H1 (cell line): ENCODE measurements at regions not wholly inside any gene's neighbourhood (a gene's known extent, or its start where the extent isn't known, plus 50 kb on each side); places are given as distances from the start of the nearest gene placed in this dataset.

Source experiments
- CTCF ChIA-PET: fragments of 300-600 bp; sonication (Branson Sonifier 250); formaldehyde crosslinking; loops from one replicate; lab custom pipeline; 2021; ENCODE audit not compliant: partially characterized antibody; lab: Charles Lee
- POLR2A ChIA-PET: fragments of 300-600 bp; sonication (Branson Sonifier 250); formaldehyde crosslinking; loops from one replicate; lab custom pipeline; 2021; ENCODE audit warnings: inconsistent platforms; ENCODE audit not compliant: partially characterized antibody; lab: Charles Lee
- DNase-seq, 2 experiments: peaks; one replicate each; pipeline versions ENCODE4 v3.0.0 to v3.0.0-alpha.2; 2010 to 2022; ENCODE audit warnings: low spot score in 2 of 2, low read depth in 1 of 2, mixed read lengths in 1 of 2
- FAIRE-seq: peaks from 2 replicates; lab custom pipeline; 2011; peaks lifted over from hg19 to GRCh38; lab: Jason Lieb, UNC
- H2AFZ ChIP-seq: 2 replicates; pipeline ENCODE4 v1.8.1; 2012; ENCODE audit warnings: low read length, inconsistent platforms
- H2AK5ac ChIP-seq: 2 replicates; pipeline ENCODE4 v1.6.1; 2013; ENCODE audit warnings: low read depth, low read length
- H2BK120ac ChIP-seq: replicated peaks from 2 replicates; pipeline ENCODE3; 2013; ENCODE audit warnings: low read depth, low read length, inconsistent platforms
- H2BK12ac ChIP-seq: 2 replicates; pipeline ENCODE4 v1.6.1; 2013; ENCODE audit warnings: low read depth, low read length
- H2BK15ac ChIP-seq: 2 replicates; pipeline ENCODE4 v1.6.1; 2013; ENCODE audit warnings: low read length
- H2BK20ac ChIP-seq: 2 replicates; pipeline ENCODE4 v1.6.1; 2013; ENCODE audit warnings: low read length
- H2BK5ac ChIP-seq: 2 replicates; pipeline ENCODE4 v1.6.1; 2013; ENCODE audit warnings: low read depth, low read length
- H3K14ac ChIP-seq: 2 replicates; pipeline ENCODE4 v1.6.1; 2013; ENCODE audit warnings: inconsistent platforms; ENCODE audit not compliant: insufficient read length
- H3K18ac ChIP-seq: 2 replicates; pipeline ENCODE4 v1.6.1; 2013; ENCODE audit warnings: low read length; ENCODE audit errors: extremely low read depth
- H3K23ac ChIP-seq: 2 replicates; pipeline ENCODE4 v1.6.1; 2013; ENCODE audit warnings: inconsistent platforms; ENCODE audit not compliant: insufficient read length
- H3K23me2 ChIP-seq: 2 replicates; pipeline ENCODE4 v1.6.1; 2013; ENCODE audit warnings: low read depth, low read length
- H3K27ac ChIP-seq: 2 replicates; pipeline ENCODE4 v1.6.1; 2011; ENCODE audit warnings: low read depth, low read length, inconsistent platforms
- H3K27me3 ChIP-seq, 4 experiments: replicated peaks in 1 of 4; 1 replicate in 1 of 4; 2 replicates in 3 of 4; pipeline versions ENCODE4 v1.6.1 to v1.8.1; 2011 to 2013; ENCODE audit warnings: low read length in 3 of 4, mild to moderate bottlenecking in 3 of 4, inconsistent platforms in 2 of 4, mixed read lengths in 2 of 4, moderate library complexity in 1 of 4; ENCODE audit not compliant: control insufficient read depth in 3 of 4, insufficient read depth in 3 of 4; ENCODE audit errors: extremely low read depth in 1 of 4
- H3K36me3 ChIP-seq, 4 experiments: 2 replicates each; pipeline versions ENCODE4 v1.6.1 to v1.8.1; 2011 to 2013; ENCODE audit warnings: mild to moderate bottlenecking in 4 of 4, low read length in 3 of 4, moderate library complexity in 2 of 4, control low read depth in 1 of 4, inconsistent platforms in 1 of 4; ENCODE audit not compliant: insufficient read depth in 4 of 4, control insufficient read depth in 2 of 4
- H3K4ac ChIP-seq: replicated peaks from 2 replicates; pipeline ENCODE3; 2013; ENCODE audit warnings: low read length, low read depth, mixed read lengths, inconsistent platforms; ENCODE audit not compliant: insufficient read length
- H3K4me1 ChIP-seq, 4 experiments: replicated peaks in 1 of 4; 1 replicate in 1 of 4; 2 replicates in 3 of 4; pipeline versions ENCODE4 v1.6.1 to v1.8.1; 2011 to 2013; ENCODE audit warnings: low read length in 3 of 4, inconsistent platforms in 2 of 4, mixed read lengths in 1 of 4; ENCODE audit not compliant: insufficient read depth in 4 of 4, control insufficient read depth in 3 of 4
- H3K4me2 ChIP-seq, 2 experiments: 2 replicates each; pipeline versions ENCODE4 v1.6.1 to v1.8.1; 2011 to 2013; ENCODE audit warnings: low read depth in 2 of 2, low read length in 2 of 2, control low read depth in 1 of 2, inconsistent platforms in 1 of 2, mild to moderate bottlenecking in 1 of 2; ENCODE audit not compliant: insufficient read depth in 1 of 2
- H3K4me3 ChIP-seq, 4 experiments: fragments of 200-600, 300-600 bp in 1 of 4; sonication (generic), shearing (Covaris generic), sonication (Bioruptor Twin) in 1 of 4; 2 replicates each; pipeline versions ENCODE4 v1.5.1 to v1.8.1; 2011 to 2016; ENCODE audit warnings: low read length in 4 of 4, low read depth in 3 of 4, control low read depth in 2 of 4, inconsistent platforms in 2 of 4, mild to moderate bottlenecking in 2 of 4, mixed read lengths in 1 of 4, moderate library complexity in 1 of 4; ENCODE audit not compliant: insufficient read depth in 2 of 4; ENCODE audit errors: extremely low read depth in 1 of 4
- H3K56ac ChIP-seq: replicated peaks from 2 replicates; pipeline ENCODE3; 2013; ENCODE audit warnings: low read depth, mild to moderate bottlenecking, mixed read lengths, low read length, inconsistent platforms; ENCODE audit not compliant: insufficient read length
- H3K79me1 ChIP-seq: 2 replicates; pipeline ENCODE4 v1.6.1; 2013; ENCODE audit warnings: low read depth, low read length, control low read depth
- H3K79me2 ChIP-seq, 2 experiments: 2 replicates each; pipeline versions ENCODE4 v1.6.1 to v1.8.1; 2012 to 2013; ENCODE audit warnings: low read length in 2 of 2, mild to moderate bottlenecking in 2 of 2, inconsistent platforms in 1 of 2; ENCODE audit not compliant: insufficient read depth in 2 of 2, control insufficient read depth in 1 of 2
- H3K9ac ChIP-seq, 4 experiments: replicated peaks in 1 of 4; 1 replicate in 1 of 4; 2 replicates in 3 of 4; pipeline versions ENCODE4 v1.6.1 to v1.8.1; 2011 to 2013; ENCODE audit warnings: low read depth in 3 of 4, low read length in 3 of 4, control low read depth in 2 of 4, mild to moderate bottlenecking in 2 of 4, moderate library complexity in 2 of 4, inconsistent platforms in 1 of 4; ENCODE audit errors: extremely low read depth in 1 of 4
- H3K9me3 ChIP-seq, 2 experiments: 2 replicates each; pipeline versions ENCODE4 v1.6.1 to v1.8.1; 2012 to 2013; ENCODE audit warnings: mild to moderate bottlenecking in 2 of 2, moderate library complexity in 2 of 2, control low read depth in 1 of 2, inconsistent platforms in 1 of 2, low read depth in 1 of 2, low read length in 1 of 2, mixed read lengths in 1 of 2; ENCODE audit not compliant: insufficient read depth in 2 of 2
- H4K20me1 ChIP-seq, 2 experiments: replicated peaks in 1 of 2; 2 replicates each; pipeline versions ENCODE3 to v1.8.1; 2011 to 2013; ENCODE audit warnings: inconsistent platforms in 2 of 2, low read length in 2 of 2, mild to moderate bottlenecking in 1 of 2; ENCODE audit not compliant: insufficient read depth in 2 of 2, control insufficient read depth in 1 of 2
- H4K5ac ChIP-seq: 2 replicates; pipeline ENCODE4 v1.6.1; 2013; ENCODE audit warnings: low read length, low read depth, mixed read lengths, inconsistent platforms; ENCODE audit not compliant: insufficient read length
- H4K8ac ChIP-seq: 2 replicates; pipeline ENCODE4 v1.8.0; 2013; ENCODE audit warnings: mild to moderate bottlenecking, moderate library complexity, low read length, inconsistent platforms; ENCODE audit not compliant: insufficient read depth; ENCODE audit errors: extremely low read depth
- H4K91ac ChIP-seq: replicated peaks from 2 replicates; pipeline ENCODE3; 2013; ENCODE audit warnings: low read length, mixed read lengths, inconsistent platforms; ENCODE audit not compliant: insufficient read length
- BRCA1 ChIP-seq: IDR thresholded peaks from 2 replicates; pipeline ENCODE4 v1.6.1; 2012; ENCODE audit warnings: low read depth, low read length, improper control_type of control experiment
- CEBPB ChIP-seq: IDR thresholded peaks from 2 replicates; pipeline ENCODE4 v1.6.1; 2012; ENCODE audit warnings: low read depth, low read length
- EGR1 ChIP-seq: IDR thresholded peaks from 2 replicates; pipeline ENCODE4 v1.6.1; 2011; ENCODE audit warnings: low read depth, low read length, borderline replicate concordance
- KDM4A ChIP-seq: IDR thresholded peaks from one replicate; pipeline ENCODE4 v1.7.1; 2012; ENCODE audit warnings: low read depth, mild to moderate bottlenecking, moderate library complexity, low read length, inconsistent platforms; ENCODE audit not compliant: severe bottlenecking
- SAP30 ChIP-seq: fragments of 300-600 bp; sonication (generic); IDR thresholded peaks from 2 replicates; pipeline ENCODE4 v1.7.1; 2012; ENCODE audit warnings: low read length, moderate library complexity, mild to moderate bottlenecking, inconsistent platforms; ENCODE audit not compliant: insufficient read depth, insufficient replicate concordance
- SRF ChIP-seq: IDR thresholded peaks from 2 replicates; pipeline ENCODE4 v1.6.1; 2011; ENCODE audit warnings: mild to moderate bottlenecking, low read depth, low read length, moderate library complexity
- TEAD4 ChIP-seq: IDR thresholded peaks from 2 replicates; pipeline ENCODE4 v1.6.1; 2012; ENCODE audit warnings: low read depth, low read length, inconsistent platforms, mixed read lengths
- TF ChIP-seq, protein P1 (sequence below): IDR thresholded peaks from 2 replicates; pipeline ENCODE4 v1.6.1; 2012; ENCODE audit warnings: inconsistent platforms

DNA sequence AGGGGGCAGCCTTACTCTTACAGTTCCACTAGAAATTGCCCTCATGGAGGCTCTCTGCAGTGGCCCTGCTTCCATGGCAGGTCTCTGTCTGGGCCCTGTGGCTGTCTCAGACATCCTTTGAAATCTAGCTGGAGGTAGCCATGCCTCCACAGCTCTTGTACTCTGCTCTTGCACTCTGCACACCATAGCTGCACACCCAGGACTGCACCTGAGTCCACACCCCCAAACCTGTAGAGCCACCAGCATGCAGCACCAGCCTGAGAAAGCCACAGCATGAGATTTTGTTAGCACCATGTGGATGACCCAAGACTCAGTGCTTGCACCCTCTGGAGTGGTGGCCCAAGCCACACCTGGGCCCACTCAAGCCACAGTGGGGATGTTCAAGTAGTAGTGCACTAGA is 376.2 kb upstream of the RND3 start:
- no peak overlapping the region; the same call in 1 of the 2 replicates for H4K8ac ChIP-seq
- no peak overlapping the region for H3K9ac ChIP-seq
- H3K23ac ChIP-seq: no peak overlapping the region
- no peak overlapping the region for H3K27ac ChIP-seq
- 0 out of 2 replicates have a peak overlapping the region, but pooled peaks have one; percentile 72 for H2BK20ac ChIP-seq
- H3K4ac ChIP-seq: no peak overlapping the region
- H3K79me2 ChIP-seq: no peaks in the 10 kb centered on the region
- peaks cover 5 to 20% of the 10 kb centered on the region in 2 experiments for H3K9me3 ChIP-seq
- no peak overlapping the region for H3K56ac ChIP-seq
- CTCF ChIA-PET: no interaction called here
- no peak overlapping the region for H2BK15ac ChIP-seq
- TF ChIP-seq CEBPB (no peak), TEAD4 (no peak), SAP30 (no peak), KDM4A (no peak), EGR1 (no peak), SRF (no peak), BRCA1 (no peak)
- TF ChIP-seq, protein P1, sequence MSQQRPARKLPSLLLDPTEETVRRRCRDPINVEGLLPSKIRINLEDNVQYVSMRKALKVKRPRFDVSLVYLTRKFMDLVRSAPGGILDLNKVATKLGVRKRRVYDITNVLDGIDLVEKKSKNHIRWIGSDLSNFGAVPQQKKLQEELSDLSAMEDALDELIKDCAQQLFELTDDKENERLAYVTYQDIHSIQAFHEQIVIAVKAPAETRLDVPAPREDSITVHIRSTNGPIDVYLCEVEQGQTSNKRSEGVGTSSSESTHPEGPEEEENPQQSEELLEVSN: no peak
- H3K14ac ChIP-seq: no peak overlapping the region
- H2BK5ac ChIP-seq: 0 out of 2 replicates have a peak overlapping the region, but pooled peaks have one; percentile 60
- peak overlapping the region; percentile 33; the same call in 1 of the 2 replicates for H2BK12ac ChIP-seq
- no peak for DNase-seq
- no peak overlapping the region for H3K4me3 ChIP-seq
- no peak overlapping the region for H2BK120ac ChIP-seq
- peaks cover 0 to 3% (median under 1%) of the 10 kb centered on the region in 4 experiments; a peak in 2 of 8 replicates for H3K36me3 ChIP-seq
- POLR2A ChIA-PET: no interaction called here
- H3K18ac ChIP-seq: no peak overlapping the region
- H2AK5ac ChIP-seq: no peak overlapping the region
- H4K20me1 ChIP-seq: no peaks in the 10 kb centered on the region
- H2AFZ ChIP-seq: no peak overlapping the region
- H4K5ac ChIP-seq: no peak overlapping the region
- no peaks in the 10 kb centered on the region for H3K27me3 ChIP-seq
- no peak for FAIRE-seq
- no peaks in the 10 kb centered on the region for H3K23me2 ChIP-seq
- no peaks in the 10 kb centered on the region for H3K79me1 ChIP-seq
- H3K4me2 ChIP-seq: no peak overlapping the region
- H4K91ac ChIP-seq: peak overlapping the region; percentile 47
- peaks cover 0 to 11% (median 4%) of the 10 kb centered on the region in 4 experiments; a peak in 2 of 7 replicates for H3K4me1 ChIP-seq
